MCF 10A (cell line): ENCODE measurements at regions not wholly inside any gene's neighbourhood (a gene's known extent, or its start where the extent isn't known, plus 50 kb on each side); places are given as distances from the start of the nearest gene placed in this dataset.

Source experiments
- BruUV-seq: library from RNA; stranded (reverse); fragments of 400-500 nt; replicated peaks from 2 replicates; lab custom pipeline; 2021; lab: Mats Ljungman, UMichigan
- CTCF ChIA-PET: fragments of 300-600 bp; sonication (Branson Sonifier 250); formaldehyde crosslinking; extraction: SDS; loops from one replicate; lab custom pipeline; 2021; ENCODE audit warnings: antibody characterized with exemption, inconsistent platforms; lab: Yijun Ruan, JAX
- POLR2A ChIA-PET: fragments of 300-600, 350-650 bp; sonication (Branson Sonifier 250); formaldehyde crosslinking; extraction: SDS; loops from one replicate; lab custom pipeline; 2020; ENCODE audit warnings: antibody characterized with exemption, inconsistent platforms; lab: Yijun Ruan, JAX
- DNase-seq: peaks from one replicate; pipeline ENCODE4 v3.0.0-alpha.2; 2018; ENCODE audit not compliant: unreplicated experiment
- H3K27ac Mint-ChIP-seq: one replicate; pipeline ENCODE4 v1.8.0; 2022; ENCODE audit warnings: mild to moderate bottlenecking, low read depth, mixed read lengths; ENCODE audit not compliant: unreplicated experiment
- H3K27me3 Mint-ChIP-seq: one replicate; pipeline ENCODE4 v1.8.0; 2022; ENCODE audit warnings: mixed read lengths; ENCODE audit not compliant: insufficient read depth, unreplicated experiment
- H3K36me3 Mint-ChIP-seq: one replicate; pipeline ENCODE4 v1.8.0; 2022; ENCODE audit warnings: mild to moderate bottlenecking, moderate library complexity, mixed read lengths; ENCODE audit not compliant: insufficient read depth, unreplicated experiment
- H3K4me1 Mint-ChIP-seq: one replicate; pipeline ENCODE4 v1.8.0; 2022; ENCODE audit warnings: mixed read lengths; ENCODE audit not compliant: insufficient read depth, unreplicated experiment
- H3K4me3 Mint-ChIP-seq: one replicate; pipeline ENCODE4 v1.8.0; 2022; ENCODE audit warnings: mild to moderate bottlenecking, moderate library complexity, mixed read lengths; ENCODE audit not compliant: unreplicated experiment
- H3K9me3 Mint-ChIP-seq: one replicate; pipeline ENCODE4 v1.8.0; 2022; ENCODE audit warnings: mixed read lengths; ENCODE audit not compliant: unreplicated experiment
- intact Hi-C: fragments of 100-400 bp; cut with micrococcal nuclease; formaldehyde crosslinking; loops from 2 replicates; pipeline ENCODE4 v1.14.1; 2022
- TF ChIP-seq, protein P1 (sequence below): fragments of 200-600 bp; IDR thresholded peaks from one replicate; pipeline ENCODE4 v1.8.0; 2022; ENCODE audit warnings: antibody characterized with exemption, mild to moderate bottlenecking; ENCODE audit not compliant: unreplicated experiment

GRCh38 chr15:61654002-61654740 is 406.1 kb downstream of the VPS13C start:
- Mint-ChIP-seq H3K27me3 (no peaks in the 10 kb centered on the region), H3K4me1 (peaks cover 5% of the 10 kb centered on the region), H3K9me3 (no peaks in the 10 kb centered on the region), H3K27ac (no peak overlapping the region), H3K4me3 (no peak overlapping the region), H3K36me3 (no peaks in the 10 kb centered on the region)
- no peak for DNase-seq
- intact Hi-C loops = no loop called here
- ChIA-PET CTCF (no interaction called here), POLR2A (no interaction called here)
- BruUV-seq = no TSS peak
- TF ChIP-seq, protein P1, sequence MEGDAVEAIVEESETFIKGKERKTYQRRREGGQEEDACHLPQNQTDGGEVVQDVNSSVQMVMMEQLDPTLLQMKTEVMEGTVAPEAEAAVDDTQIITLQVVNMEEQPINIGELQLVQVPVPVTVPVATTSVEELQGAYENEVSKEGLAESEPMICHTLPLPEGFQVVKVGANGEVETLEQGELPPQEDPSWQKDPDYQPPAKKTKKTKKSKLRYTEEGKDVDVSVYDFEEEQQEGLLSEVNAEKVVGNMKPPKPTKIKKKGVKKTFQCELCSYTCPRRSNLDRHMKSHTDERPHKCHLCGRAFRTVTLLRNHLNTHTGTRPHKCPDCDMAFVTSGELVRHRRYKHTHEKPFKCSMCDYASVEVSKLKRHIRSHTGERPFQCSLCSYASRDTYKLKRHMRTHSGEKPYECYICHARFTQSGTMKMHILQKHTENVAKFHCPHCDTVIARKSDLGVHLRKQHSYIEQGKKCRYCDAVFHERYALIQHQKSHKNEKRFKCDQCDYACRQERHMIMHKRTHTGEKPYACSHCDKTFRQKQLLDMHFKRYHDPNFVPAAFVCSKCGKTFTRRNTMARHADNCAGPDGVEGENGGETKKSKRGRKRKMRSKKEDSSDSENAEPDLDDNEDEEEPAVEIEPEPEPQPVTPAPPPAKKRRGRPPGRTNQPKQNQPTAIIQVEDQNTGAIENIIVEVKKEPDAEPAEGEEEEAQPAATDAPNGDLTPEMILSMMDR = no peak

- CTCF ChIA-PET = interaction anchor here (0.5 kb wide), 1 partner anchor 390 kb away, joined by 3 read pairs; no protein-coding TSS in a partner anchor
- no peaks in the 10 kb centered on the region for H3K9me3 Mint-ChIP-seq
Observed at GRCh38 chr15:61653110-61653509, 407.1 kb downstream of the VPS13C start.

DNA sequence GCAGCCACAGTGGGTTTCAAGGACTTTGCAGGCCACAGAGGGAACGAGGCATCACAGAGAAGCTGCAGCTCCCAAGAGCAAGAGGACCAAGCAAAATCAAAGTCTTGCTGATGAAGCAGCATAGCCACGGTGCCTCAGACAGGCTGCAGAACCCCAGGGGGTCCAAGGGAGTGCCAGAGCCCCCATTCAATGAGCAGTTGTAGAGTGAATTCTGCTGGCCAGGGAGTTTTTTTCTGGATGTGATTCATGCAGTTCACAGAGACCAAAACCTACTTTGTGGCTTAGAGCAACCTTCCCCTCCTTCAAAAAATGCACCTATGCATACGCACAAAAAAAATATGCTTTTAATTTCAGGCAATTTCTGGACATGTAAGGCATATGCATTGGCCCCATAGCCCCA is 409.0 kb downstream of the VPS13C start:
- TF ChIP-seq, protein P1 = no peak
- CTCF ChIA-PET = no interaction called here
- no peak for DNase-seq
- Mint-ChIP-seq H3K4me1 (peaks cover 5% of the 10 kb centered on the region), H3K36me3 (no peaks in the 10 kb centered on the region), H3K27ac (no peak overlapping the region), H3K9me3 (no peaks in the 10 kb centered on the region), H3K4me3 (no peak overlapping the region), H3K27me3 (no peaks in the 10 kb centered on the region)
- intact Hi-C loops = no loop called here
- BruUV-seq = no TSS peak
- POLR2A ChIA-PET = no interaction called here

More at GRCh38 chr15:61653110-61653509, 407.1 kb downstream of the VPS13C start:
- TF ChIP-seq, protein P1 = no peak
- POLR2A ChIA-PET = interaction anchor here (0.6 kb wide), 1 partner anchor 221 kb away, joined by 3 read pairs; no protein-coding TSS in a partner anchor
- H3K4me3 Mint-ChIP-seq = no peak overlapping the region
- no TSS peak for BruUV-seq
- intact Hi-C loops = no loop called here
- DNase-seq = no peak
- peaks cover 5% of the 10 kb centered on the region for H3K4me1 Mint-ChIP-seq
- no peaks in the 10 kb centered on the region for H3K36me3 Mint-ChIP-seq
- H3K27ac Mint-ChIP-seq = no peak overlapping the region
- no peaks in the 10 kb centered on the region for H3K27me3 Mint-ChIP-seq

- no peaks in the 10 kb centered on the region for H3K9me3 Mint-ChIP-seq
- ChIA-PET POLR2A (no interaction called here), CTCF (no interaction called here)
- intact Hi-C loops = no loop called here
- H3K4me3 Mint-ChIP-seq = no peak overlapping the region
- H3K27me3 Mint-ChIP-seq = no peaks in the 10 kb centered on the region
- no peak for DNase-seq
- H3K4me1 Mint-ChIP-seq = no peaks in the 10 kb centered on the region
- H3K36me3 Mint-ChIP-seq = no peaks in the 10 kb centered on the region
- H3K27ac Mint-ChIP-seq = no peak overlapping the region
- TF ChIP-seq, protein P1 = no peak
- no TSS peak for BruUV-seq
Observed at GRCh38 chr15:61649046-61649445, 411.2 kb downstream of the VPS13C start.
